RWPE2 (cell line): ENCODE measurements at regions not wholly inside any gene's neighbourhood (a gene's known extent, or its start where the extent isn't known, plus 50 kb on each side); places are given as distances from the start of the nearest gene placed in this dataset.

Experiments
- ATAC-seq: fragments of 200-7000 bp; cut with Tn5 transposase; 3 replicates; pipeline ENCODE4 v1.9.1; 2021; ENCODE audit warnings: low read depth
- DNase-seq: peaks from one replicate; pipeline ENCODE4 v3.0.0-alpha.2; 2020; ENCODE audit warnings: low spot score
- H3K27ac ChIP-seq: fragments of 450-650 bp; 2 replicates; pipeline ENCODE4 v1.5.1; 2017; ENCODE audit warnings: mild to moderate bottlenecking; ENCODE audit not compliant: poor library complexity, severe bottlenecking
- H3K27me3 ChIP-seq: fragments of 250-450 bp; sonication (Bioruptor Pico); 2 replicates; pipeline ENCODE4 v1.5.1; 2021; ENCODE audit warnings: mild to moderate bottlenecking, moderate library complexity; ENCODE audit not compliant: insufficient read depth, poor library complexity, severe bottlenecking
- H3K36me3 ChIP-seq: fragments of 250-450 bp; sonication (Bioruptor Pico); 2 replicates; pipeline ENCODE4 v1.5.1; 2020; ENCODE audit warnings: low read depth, mild to moderate bottlenecking, moderate library complexity
- H3K4me1 ChIP-seq: fragments of 250-450 bp; sonication (Bioruptor Pico); 2 replicates; pipeline ENCODE4 v1.5.1; 2021; ENCODE audit warnings: mild to moderate bottlenecking, moderate library complexity; ENCODE audit not compliant: insufficient read depth, poor library complexity, severe bottlenecking
- H3K4me3 ChIP-seq: fragments of 250-450 bp; sonication (Bioruptor Pico); 2 replicates; pipeline ENCODE4 v1.5.1; 2021; ENCODE audit warnings: mild to moderate bottlenecking, moderate library complexity; ENCODE audit not compliant: severe bottlenecking
- H3K9me3 ChIP-seq: fragments of 250-450 bp; sonication (Bioruptor Pico); 2 replicates; pipeline ENCODE4 v1.5.1; 2021; ENCODE audit warnings: mild to moderate bottlenecking, moderate library complexity; ENCODE audit not compliant: severe bottlenecking
- TF ChIP-seq, protein P1 (sequence below): fragments of 450-650 bp; IDR thresholded peaks from one replicate; pipeline ENCODE4 v1.5.1; 2017; ENCODE audit warnings: mild to moderate bottlenecking, moderate library complexity; ENCODE audit not compliant: poor library complexity, severe bottlenecking

DNA sequence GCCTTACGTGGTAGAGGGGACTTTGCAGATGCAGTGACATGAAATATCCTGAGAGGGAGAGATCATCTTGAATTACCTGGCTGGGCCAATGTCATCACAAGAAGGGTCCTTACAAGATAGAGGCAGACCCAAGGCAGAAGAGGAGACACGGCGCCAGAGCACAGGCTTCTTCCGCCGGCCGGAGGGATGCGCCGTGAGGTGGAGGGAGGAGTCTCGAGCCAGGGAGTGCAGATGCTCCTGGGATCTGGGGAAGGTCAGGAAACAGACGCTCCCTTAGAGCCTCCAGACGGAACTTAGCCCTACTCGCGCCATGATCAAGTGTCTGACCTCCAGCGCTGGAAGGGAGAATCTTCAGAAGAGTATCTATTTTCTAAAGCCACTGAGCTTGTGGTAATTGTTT is 304.8 kb downstream of the GLRX3 start:
- H3K4me3 ChIP-seq, result no peak overlapping the region
- H3K4me1 ChIP-seq, result no peaks in the 10 kb centered on the region
- H3K36me3 ChIP-seq, result no peaks in the 10 kb centered on the region
- TF ChIP-seq, protein P1, sequence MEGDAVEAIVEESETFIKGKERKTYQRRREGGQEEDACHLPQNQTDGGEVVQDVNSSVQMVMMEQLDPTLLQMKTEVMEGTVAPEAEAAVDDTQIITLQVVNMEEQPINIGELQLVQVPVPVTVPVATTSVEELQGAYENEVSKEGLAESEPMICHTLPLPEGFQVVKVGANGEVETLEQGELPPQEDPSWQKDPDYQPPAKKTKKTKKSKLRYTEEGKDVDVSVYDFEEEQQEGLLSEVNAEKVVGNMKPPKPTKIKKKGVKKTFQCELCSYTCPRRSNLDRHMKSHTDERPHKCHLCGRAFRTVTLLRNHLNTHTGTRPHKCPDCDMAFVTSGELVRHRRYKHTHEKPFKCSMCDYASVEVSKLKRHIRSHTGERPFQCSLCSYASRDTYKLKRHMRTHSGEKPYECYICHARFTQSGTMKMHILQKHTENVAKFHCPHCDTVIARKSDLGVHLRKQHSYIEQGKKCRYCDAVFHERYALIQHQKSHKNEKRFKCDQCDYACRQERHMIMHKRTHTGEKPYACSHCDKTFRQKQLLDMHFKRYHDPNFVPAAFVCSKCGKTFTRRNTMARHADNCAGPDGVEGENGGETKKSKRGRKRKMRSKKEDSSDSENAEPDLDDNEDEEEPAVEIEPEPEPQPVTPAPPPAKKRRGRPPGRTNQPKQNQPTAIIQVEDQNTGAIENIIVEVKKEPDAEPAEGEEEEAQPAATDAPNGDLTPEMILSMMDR, result no peak
- no peak overlapping the region for H3K27ac ChIP-seq
- peaks cover 3% of the 10 kb centered on the region for H3K9me3 ChIP-seq
- ATAC-seq, result no peak
- peaks cover 3% of the 10 kb centered on the region for H3K27me3 ChIP-seq
- no peak for DNase-seq

DNA sequence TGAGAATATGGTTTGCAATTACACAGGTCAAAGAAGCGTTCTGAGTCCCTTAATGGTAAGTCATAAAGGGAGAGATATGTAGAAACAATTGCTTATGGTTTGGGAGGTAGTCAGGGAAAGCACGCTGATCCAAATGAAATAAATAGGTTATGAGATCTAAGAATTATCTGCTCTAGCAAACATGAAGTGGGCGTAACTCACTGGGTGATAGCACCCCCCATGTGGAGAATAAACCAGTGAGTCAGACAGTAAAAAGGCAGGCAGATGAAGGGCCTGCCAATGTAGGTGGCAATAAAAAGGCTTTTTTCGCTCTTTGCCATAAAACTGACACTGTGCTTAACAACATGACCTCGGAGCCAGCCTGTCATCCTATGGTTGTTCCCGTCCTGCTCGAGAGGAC is 306.9 kb downstream of the GLRX3 start:
- no peak for ATAC-seq
- Histone ChIP-seq H3K27me3 (peaks cover 8% of the 10 kb centered on the region), H3K9me3 (peaks cover 5% of the 10 kb centered on the region), H3K4me1 (no peaks in the 10 kb centered on the region), H3K4me3 (no peak overlapping the region), H3K27ac (no peak overlapping the region), H3K36me3 (no peaks in the 10 kb centered on the region)
- no peak for DNase-seq
- TF ChIP-seq, protein P1, result no peak

DNA sequence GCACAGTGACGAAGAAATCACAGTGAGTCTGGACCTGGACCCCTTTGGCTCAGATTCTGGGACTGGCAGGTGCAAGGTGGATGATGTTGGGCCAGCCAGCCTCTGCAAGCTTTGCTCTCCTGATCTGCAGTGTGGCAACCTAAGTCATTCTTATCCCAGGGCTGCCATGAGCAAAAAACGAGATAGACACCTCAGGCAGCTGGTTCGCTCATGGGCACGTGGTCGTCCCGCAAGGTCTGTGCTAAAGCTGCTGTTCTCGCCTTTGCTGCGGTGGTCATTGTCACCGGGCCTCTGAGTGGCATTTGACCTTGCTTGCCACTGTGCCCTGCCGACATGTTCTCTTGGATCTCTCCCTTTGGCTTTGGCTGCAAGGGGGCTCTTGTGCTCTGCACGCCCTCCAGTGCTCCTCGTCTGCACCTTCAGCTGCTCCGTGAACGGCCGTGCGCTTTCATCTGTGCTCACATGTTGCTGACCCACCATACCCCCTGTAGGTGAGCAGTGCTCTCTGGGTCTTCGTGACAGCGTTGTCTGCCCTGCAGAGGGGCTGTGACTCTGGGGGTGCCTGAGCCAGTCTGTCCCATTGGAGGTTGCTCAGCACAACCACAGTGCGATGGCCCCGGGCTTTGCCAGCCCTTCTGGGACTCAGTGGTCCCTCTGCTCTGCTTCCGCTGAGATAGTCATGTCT is 317.0 kb downstream of the GLRX3 start:
- Histone ChIP-seq H3K4me1 (no peaks in the 10 kb centered on the region), H3K27ac (no peak overlapping the region), H3K36me3 (no peaks in the 10 kb centered on the region), H3K9me3 (no peaks in the 10 kb centered on the region), H3K4me3 (no peak overlapping the region), H3K27me3 (peaks cover under 1% of the 10 kb centered on the region)
- DNase-seq (no peak), ATAC-seq (no peak)
- TF ChIP-seq, protein P1, result no peak

DNA sequence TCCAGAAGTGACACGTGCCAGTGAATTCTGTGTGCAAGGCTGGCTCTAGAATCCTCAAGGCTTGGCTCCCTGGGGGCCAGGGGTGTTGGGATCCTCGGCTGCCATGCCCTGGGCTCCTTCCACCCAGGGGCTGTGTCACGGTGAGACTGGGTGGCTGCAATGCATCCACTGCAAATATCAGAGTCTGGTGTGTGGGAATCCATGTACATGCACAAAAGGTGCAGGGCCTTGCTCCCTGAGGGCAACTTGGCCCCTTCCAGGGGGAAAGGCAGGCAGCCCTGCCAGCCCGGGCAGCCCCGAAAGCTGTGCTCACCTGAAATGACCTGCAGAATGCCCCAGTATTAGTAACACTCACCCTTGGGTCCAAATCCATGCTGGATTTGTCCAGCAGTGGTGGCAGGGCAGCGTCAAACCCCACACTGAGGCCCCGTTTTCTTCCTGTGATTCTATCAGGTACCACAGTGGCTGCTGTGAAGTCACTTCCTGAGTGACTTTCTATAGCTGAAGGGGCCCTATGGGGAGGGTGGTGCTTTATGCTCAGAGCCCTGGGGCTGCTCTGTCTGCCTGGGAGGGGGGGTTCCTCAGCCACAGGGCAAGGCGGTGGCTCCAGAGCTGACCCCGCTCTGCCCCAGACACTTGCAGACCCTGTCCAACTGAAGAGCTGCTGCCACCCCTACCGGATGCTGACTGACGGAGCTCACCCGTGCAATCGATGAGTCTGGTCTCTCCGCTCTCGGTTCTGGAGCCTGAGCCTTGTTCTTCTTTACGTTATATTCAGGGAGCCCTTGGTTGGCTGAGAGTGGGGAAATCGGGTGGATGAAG is 317.7 kb downstream of the GLRX3 start:
- no peak overlapping the region for H3K4me3 ChIP-seq
- H3K9me3 ChIP-seq, result no peaks in the 10 kb centered on the region
- no peaks in the 10 kb centered on the region for H3K4me1 ChIP-seq
- DNase-seq (no peak), ATAC-seq (no peak)
- H3K27ac ChIP-seq, result no peak overlapping the region
- TF ChIP-seq, protein P1, result no peak
- H3K36me3 ChIP-seq, result no peaks in the 10 kb centered on the region
- H3K27me3 ChIP-seq, result no peaks in the 10 kb centered on the region

DNA sequence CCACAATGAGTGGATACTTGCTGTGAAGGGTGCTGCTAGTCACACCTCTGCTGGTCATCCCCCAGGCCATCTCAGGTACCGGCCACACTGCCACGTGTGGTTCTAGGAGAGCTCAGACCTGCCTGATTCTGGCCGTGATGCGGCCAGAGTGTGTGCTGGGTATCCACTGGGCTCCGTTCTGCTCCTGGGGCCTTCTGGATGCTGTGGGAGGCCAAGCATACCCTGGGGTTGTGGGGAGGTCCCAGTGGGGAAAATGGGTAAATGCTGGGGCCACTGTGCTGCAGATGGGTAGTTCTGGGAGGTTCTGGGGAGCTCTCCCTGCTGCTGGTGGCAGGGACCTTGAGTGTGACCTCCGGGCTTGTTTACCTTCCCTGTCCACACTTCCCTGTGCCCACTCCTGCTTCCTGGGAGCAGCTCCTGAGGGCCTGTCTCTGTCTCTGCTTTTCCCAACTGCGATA is 318.4 kb downstream of the GLRX3 start:
- no peaks in the 10 kb centered on the region for H3K27me3 ChIP-seq
- TF ChIP-seq, protein P1, result no peak
- no peaks in the 10 kb centered on the region for H3K36me3 ChIP-seq
- DNase-seq (no peak), ATAC-seq (no peak)
- H3K27ac ChIP-seq, result no peak overlapping the region
- H3K9me3 ChIP-seq, result no peaks in the 10 kb centered on the region
- H3K4me1 ChIP-seq, result no peaks in the 10 kb centered on the region
- no peak overlapping the region for H3K4me3 ChIP-seq
